Keratinocyte (primary cell): ENCODE measurements at regions not wholly inside any gene's neighbourhood (a gene's known extent, or its start where the extent isn't known, plus 50 kb on each side); places are given as distances from the start of the nearest gene placed in this dataset.

Experiments
- EZH2 ChIP-seq: IDR thresholded peaks from one replicate; pipeline ENCODE4 v1.6.1; 2012; ENCODE audit warnings: inconsistent platforms, mild to moderate bottlenecking, low read length, moderate library complexity
- TF ChIP-seq, protein P1 (sequence below), 3 experiments: IDR thresholded peaks in 1 of 3; conservative IDR thresholded peaks in 1 of 3; optimal IDR thresholded peaks in 1 of 3; 2 replicates in 2 of 3; 3 replicates in 1 of 3; pipeline versions ENCODE3 to v1.5.1; 2011; ENCODE audit warnings: low read length in 3 of 3, mild to moderate bottlenecking in 3 of 3, moderate library complexity in 2 of 3, control low read depth in 1 of 3, inconsistent platforms in 1 of 3; ENCODE audit not compliant: insufficient read depth in 2 of 3; ENCODE audit errors: extremely low read depth in 1 of 3

GRCh38 chr1:117753652-117754051, 147.8 kb downstream of the TENT5C start:
- TF ChIP-seq, protein P1, sequence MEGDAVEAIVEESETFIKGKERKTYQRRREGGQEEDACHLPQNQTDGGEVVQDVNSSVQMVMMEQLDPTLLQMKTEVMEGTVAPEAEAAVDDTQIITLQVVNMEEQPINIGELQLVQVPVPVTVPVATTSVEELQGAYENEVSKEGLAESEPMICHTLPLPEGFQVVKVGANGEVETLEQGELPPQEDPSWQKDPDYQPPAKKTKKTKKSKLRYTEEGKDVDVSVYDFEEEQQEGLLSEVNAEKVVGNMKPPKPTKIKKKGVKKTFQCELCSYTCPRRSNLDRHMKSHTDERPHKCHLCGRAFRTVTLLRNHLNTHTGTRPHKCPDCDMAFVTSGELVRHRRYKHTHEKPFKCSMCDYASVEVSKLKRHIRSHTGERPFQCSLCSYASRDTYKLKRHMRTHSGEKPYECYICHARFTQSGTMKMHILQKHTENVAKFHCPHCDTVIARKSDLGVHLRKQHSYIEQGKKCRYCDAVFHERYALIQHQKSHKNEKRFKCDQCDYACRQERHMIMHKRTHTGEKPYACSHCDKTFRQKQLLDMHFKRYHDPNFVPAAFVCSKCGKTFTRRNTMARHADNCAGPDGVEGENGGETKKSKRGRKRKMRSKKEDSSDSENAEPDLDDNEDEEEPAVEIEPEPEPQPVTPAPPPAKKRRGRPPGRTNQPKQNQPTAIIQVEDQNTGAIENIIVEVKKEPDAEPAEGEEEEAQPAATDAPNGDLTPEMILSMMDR (optimal IDR thresholded peaks at IDR 0.05 in 1 of 3, IDR thresholded peaks at IDR 0.05 in 1 of 3, conservative IDR thresholded peaks at IDR 0.05 in 1 of 3; ENCODE audit: extremely low read depth in 1 of 3, insufficient read depth in 2 of 3, low read length in 3 of 3), result no peak
- TF ChIP-seq EZH2, result no peak
